ENCODE measurements at regions not wholly inside any gene's neighbourhood (a gene's known extent, or its start where the extent isn't known, plus 50 kb on each side); places are given as distances from the start of the nearest gene placed in this dataset.
"Not testable (repeated sequence)": the region's sequence is repeated elsewhere in the genome, so short reads cannot be mapped to it uniquely, and the experiment has no call there.

DNA sequence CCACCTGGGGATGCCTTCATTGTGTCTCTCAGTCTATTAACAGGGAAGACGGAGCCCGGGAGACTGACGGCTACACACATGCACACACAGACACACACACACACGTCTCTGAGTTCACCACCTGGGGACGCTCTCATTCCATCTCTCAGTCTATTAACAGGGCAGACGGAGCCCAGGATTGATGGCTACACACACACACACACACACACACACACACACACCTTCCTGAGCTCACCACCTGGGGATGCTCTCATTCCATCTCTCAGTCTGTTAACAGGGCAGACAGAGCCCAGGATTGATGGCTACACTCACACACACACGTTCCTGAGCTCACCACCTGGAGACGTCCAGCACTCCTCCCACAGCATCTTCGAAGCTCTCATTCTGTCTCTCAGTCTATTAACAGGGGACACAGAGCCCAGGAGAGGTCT lies 143.9 kb downstream of the OR4M2 start:
- no peak for DNase-seq
- Mint-ChIP-seq H3K9me3 (peaks cover 85% of the 10 kb centered on the region), H3K36me3 (ENCODE audit: low read depth) (peaks cover 7% of the 10 kb centered on the region), H3K4me3 (no peak overlapping the region), H3K27me3 (ENCODE audit: low read depth, poor library complexity) (peaks cover 7% of the 10 kb centered on the region), H3K27ac (no peak overlapping the region), H3K4me1 (no peaks in the 10 kb centered on the region)
- no peak for TF ChIP-seq CTCF (IDR thresholded peaks at IDR 0.05)

DNA sequence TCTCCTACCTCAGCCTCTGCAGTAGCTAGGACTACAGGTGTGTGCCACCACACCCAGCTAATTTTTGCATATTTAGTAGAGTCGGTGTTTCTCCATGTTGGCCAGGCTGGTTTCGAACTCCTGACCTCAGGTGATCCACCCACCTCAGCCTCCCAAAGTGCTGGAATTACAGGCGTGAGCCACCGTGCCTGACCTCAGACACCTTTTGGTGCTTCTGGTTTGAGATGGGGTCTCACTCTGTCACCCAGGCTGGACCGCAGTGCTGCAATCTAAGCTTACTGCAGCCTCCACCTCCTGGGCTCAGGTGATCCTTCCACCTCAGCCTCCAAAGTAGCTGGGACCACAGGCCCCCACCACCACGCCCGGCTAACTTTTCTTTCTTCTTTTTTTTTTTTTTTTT lies 144.6 kb downstream of the OR4M2 start:
- H3K36me3 Mint-ChIP-seq (ENCODE audit: low read depth); H3K4me3 Mint-ChIP-seq; DNase-seq; H3K27me3 Mint-ChIP-seq (ENCODE audit: low read depth, poor library complexity); H3K27ac Mint-ChIP-seq; H3K4me1 Mint-ChIP-seq: not testable (repeated sequence)
- H3K9me3 Mint-ChIP-seq: peaks cover 92% of the 10 kb centered on the region

- peaks cover 7% of the 10 kb centered on the region for H3K36me3 Mint-ChIP-seq (ENCODE audit: low read depth)
- DNase-seq: no peak
- H3K9me3 Mint-ChIP-seq: peaks cover 100% of the 10 kb centered on the region
- TF ChIP-seq CTCF (IDR thresholded peaks at IDR 0.05): no peak
- peaks cover 7% of the 10 kb centered on the region for H3K27me3 Mint-ChIP-seq (ENCODE audit: low read depth, poor library complexity)
- H3K4me1 Mint-ChIP-seq: no peaks in the 10 kb centered on the region
- H3K27ac Mint-ChIP-seq: no peak overlapping the region
- H3K4me3 Mint-ChIP-seq: no peak overlapping the region
Observed at GRCh38 chr15:22226034-22226790, 145.9 kb downstream of the OR4M2 start.

- peaks cover 4% of the 10 kb centered on the region for H3K27me3 Mint-ChIP-seq (ENCODE audit: low read depth, poor library complexity)
- H3K27ac Mint-ChIP-seq: no peak overlapping the region
- DNase-seq: no peak
- peaks cover 7% of the 10 kb centered on the region for H3K36me3 Mint-ChIP-seq (ENCODE audit: low read depth)
- no peak for TF ChIP-seq CTCF (IDR thresholded peaks at IDR 0.05)
- H3K4me3 Mint-ChIP-seq: no peak overlapping the region
- no peaks in the 10 kb centered on the region for H3K4me1 Mint-ChIP-seq
- H3K9me3 Mint-ChIP-seq: peaks cover 100% of the 10 kb centered on the region
Observed at GRCh38 chr15:22227411-22228100, 147.2 kb downstream of the OR4M2 start.

DNA sequence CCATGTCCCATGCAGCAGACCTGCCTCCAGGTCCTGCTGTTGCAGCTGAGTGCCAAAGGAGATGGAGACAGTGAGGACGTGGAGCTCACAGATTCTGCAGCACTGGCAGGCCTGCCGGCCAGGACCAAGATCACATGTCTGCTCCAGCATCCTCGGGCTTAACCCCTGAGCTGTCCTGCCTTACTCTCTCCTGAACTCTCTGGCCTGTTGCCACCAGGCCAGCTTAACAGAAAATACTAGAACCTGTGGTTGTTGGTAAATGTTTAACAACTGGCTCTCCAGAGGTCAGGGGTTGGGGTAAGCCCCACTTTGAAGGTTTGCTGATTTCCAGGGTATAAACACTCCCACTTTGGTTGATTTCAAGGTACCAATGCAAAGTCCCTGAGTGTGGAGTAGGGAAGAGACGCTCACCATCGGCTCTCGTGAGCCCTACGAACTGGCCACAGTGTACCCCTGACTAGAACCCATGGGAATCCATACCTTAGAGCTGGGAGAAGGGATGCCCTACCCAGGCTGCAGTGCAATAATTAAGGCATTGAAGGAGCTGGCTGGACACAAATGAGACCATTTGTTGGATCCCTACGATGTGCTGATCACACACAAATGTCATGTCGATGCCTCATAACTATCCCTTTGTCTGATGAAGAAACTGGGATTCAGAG lies 147.9 kb downstream of the OR4M2 start:
- Mint-ChIP-seq H3K27ac (no peak overlapping the region), H3K4me3 (no peak overlapping the region), H3K36me3 (ENCODE audit: low read depth) (peaks cover 7% of the 10 kb centered on the region), H3K27me3 (ENCODE audit: low read depth, poor library complexity) (peaks cover 2% of the 10 kb centered on the region), H3K4me1 (no peaks in the 10 kb centered on the region), H3K9me3 (peaks cover 100% of the 10 kb centered on the region)
- no peak for DNase-seq
- no peak for TF ChIP-seq CTCF (IDR thresholded peaks at IDR 0.05)

DNA sequence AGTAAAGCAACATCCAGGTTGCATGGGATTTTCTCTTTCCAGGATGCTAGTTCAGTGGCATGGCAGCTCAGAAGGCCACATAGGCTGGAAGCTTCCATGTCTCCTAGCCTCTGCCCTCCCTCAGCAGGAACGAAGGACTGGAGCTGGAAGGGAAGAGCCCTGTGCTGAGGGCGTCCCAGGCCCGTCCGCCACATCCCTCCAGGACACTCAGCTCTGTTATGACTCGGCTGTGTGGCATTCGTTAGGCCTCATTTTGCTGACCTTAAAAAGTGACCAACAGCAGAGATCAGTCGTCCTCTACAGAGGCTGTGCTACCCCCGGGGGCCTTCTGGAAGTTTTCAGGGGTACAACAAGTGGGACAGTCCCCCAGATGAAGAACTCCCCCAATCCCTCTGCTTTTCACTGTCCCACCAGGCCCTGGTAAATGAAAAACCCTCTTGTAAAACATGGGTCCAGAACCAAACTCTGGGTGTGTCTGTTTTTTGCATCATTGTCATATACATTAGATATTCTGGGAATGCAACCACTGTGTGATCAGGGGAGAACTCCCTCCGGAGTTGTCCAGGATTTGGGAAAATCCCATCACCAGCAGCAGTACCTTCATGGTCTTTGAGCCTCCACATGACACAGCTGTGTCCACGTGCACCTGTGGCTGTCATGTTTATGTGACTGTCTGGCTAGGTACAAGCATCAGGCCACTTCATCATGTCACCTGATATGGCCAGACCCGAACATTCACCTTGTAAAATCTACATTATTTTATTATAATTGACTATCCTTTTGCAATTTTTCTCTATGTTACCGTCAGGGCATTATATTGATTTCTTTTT lies 149.9 kb downstream of the OR4M2 start:
- TF ChIP-seq CTCF (IDR thresholded peaks at IDR 0.05): no peak
- H3K4me1 Mint-ChIP-seq: no peaks in the 10 kb centered on the region
- no peaks in the 10 kb centered on the region for H3K36me3 Mint-ChIP-seq (ENCODE audit: low read depth)
- H3K27me3 Mint-ChIP-seq (ENCODE audit: low read depth, poor library complexity): peaks cover 4% of the 10 kb centered on the region
- H3K9me3 Mint-ChIP-seq: peaks cover 99% of the 10 kb centered on the region
- H3K27ac Mint-ChIP-seq: no peak overlapping the region
- no peak for DNase-seq
- no peak overlapping the region for H3K4me3 Mint-ChIP-seq

Data from nephron progenitor cell (in vitro differentiated cells).